ENCODE measurements at regions not wholly inside any gene's neighbourhood (a gene's known extent, or its start where the extent isn't known, plus 50 kb on each side); places are given as distances from the start of the nearest gene placed in this dataset.
A peak's percentile ranks its signal among the peaks of the same experiment; 100 is the strongest.

GRCh38 chr11:41878095-41878494 lies 418.6 kb upstream of the LRRC4C start:
- POLR2A ChIA-PET = no interaction called here
- TF ChIP-seq CTCF (IDR thresholded peaks at IDR 0.05; ENCODE audit: insufficient read depth, low read length, missing control alignments) = no peak
- DNase-seq (ENCODE audit: low read depth, low spot score) = no peak
- H3K4me3 ChIP-seq (ENCODE audit: low read depth, low read length) = no peak overlapping the region
- CTCF ChIA-PET = no interaction called here

- peak; percentile 93 for DNase-seq (ENCODE audit: low read depth, low spot score)
- no peak overlapping the region for H3K4me3 ChIP-seq (ENCODE audit: low read depth, low read length)
- TF ChIP-seq CTCF (IDR thresholded peaks at IDR 0.05; ENCODE audit: insufficient read depth, low read length, missing control alignments) = no peak
- ChIA-PET CTCF (no interaction called here), POLR2A (no interaction called here)
Observed at GRCh38 chr11:41879214-41879613, 419.8 kb upstream of the LRRC4C start.

DNA sequence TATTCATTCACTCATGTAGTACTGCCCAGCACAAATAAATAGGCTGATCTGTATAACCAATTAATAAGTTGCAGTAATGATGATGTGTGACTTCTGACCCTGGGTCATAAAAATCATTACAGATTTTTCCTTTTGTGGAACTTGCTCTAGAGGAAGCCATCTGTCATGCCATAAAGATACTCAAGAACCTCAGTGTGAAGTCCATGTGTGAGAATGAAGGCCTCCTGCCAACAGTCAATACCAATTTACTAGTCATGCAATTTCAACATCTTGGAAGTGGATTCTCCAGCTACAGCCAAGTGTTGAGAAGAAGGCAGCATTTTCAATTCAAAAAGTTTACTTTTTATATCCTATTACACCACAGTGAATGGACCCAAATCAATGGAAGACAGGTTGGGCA lies 435.6 kb upstream of the LRRC4C start:
- TF ChIP-seq CTCF (IDR thresholded peaks at IDR 0.05; ENCODE audit: insufficient read depth, low read length, missing control alignments) = no peak
- ChIA-PET POLR2A (no interaction called here), CTCF (no interaction called here)
- DNase-seq (ENCODE audit: low read depth, low spot score) = no peak
- H3K4me3 ChIP-seq (ENCODE audit: low read depth, low read length) = no peak overlapping the region

DNA sequence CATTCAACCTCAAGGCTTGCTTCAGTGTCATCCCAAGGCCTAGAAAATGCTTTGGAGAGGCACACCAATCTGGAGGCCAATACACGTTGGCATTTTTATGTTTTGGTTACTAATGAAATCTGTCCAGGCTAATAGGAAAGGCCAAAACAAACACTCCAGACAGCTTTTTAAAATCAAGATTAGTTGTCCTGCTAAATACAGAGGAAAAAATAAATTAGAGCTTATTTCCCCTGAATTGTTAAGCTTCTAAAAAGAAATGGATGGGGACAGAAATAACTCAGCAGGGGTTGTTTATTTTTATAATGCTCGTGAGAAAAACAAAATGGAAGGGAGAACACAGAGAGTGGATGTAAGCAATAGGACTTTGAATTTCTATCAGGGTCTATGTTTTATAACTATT lies 438.5 kb upstream of the LRRC4C start:
- TF ChIP-seq CTCF (IDR thresholded peaks at IDR 0.05; ENCODE audit: insufficient read depth, low read length, missing control alignments) = no peak
- ChIA-PET CTCF (no interaction called here), POLR2A (no interaction called here)
- H3K4me3 ChIP-seq (ENCODE audit: low read depth, low read length) = no peak overlapping the region
- DNase-seq (ENCODE audit: low read depth, low spot score) = no peak

- no peak overlapping the region for H3K4me3 ChIP-seq (ENCODE audit: low read depth, low read length)
- TF ChIP-seq CTCF (IDR thresholded peaks at IDR 0.05; ENCODE audit: insufficient read depth, low read length, missing control alignments) = no peak
- ChIA-PET CTCF (no interaction called here), POLR2A (no interaction called here)
- no peak for DNase-seq (ENCODE audit: low read depth, low spot score)
Observed at GRCh38 chr11:41917900-41918299, 458.4 kb upstream of the LRRC4C start.

DNA sequence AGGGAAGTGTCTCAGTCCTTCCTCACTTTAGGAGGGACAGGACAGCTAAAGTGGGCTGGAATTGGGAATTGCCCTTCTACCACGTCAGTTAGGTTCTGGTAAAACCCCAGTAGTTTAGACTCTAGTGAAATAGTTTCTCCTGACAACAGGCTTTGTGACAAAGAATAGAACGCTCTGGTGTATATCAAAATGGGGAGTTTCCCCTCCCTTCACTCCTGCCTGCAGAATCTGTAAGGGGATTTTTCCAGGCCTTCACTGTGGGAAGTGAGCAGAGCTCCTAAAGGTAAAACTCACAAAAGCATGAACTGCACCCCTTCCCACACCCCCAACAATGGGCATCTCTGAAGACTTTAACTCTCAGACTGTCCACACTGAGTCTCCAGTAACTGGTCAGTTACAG lies 460.9 kb upstream of the LRRC4C start:
- H3K4me3 ChIP-seq (ENCODE audit: low read depth, low read length) = no peak overlapping the region
- ChIA-PET CTCF (no interaction called here), POLR2A (no interaction called here)
- DNase-seq (ENCODE audit: low read depth, low spot score) = no peak
- no peak for TF ChIP-seq CTCF (IDR thresholded peaks at IDR 0.05; ENCODE audit: insufficient read depth, low read length, missing control alignments)

Measured in AG04449 (cell line).